ENCODE measurements at regions not wholly inside any gene's neighbourhood (a gene's known extent, or its start where the extent isn't known, plus 50 kb on each side); places are given as distances from the start of the nearest gene placed in this dataset.

DNA sequence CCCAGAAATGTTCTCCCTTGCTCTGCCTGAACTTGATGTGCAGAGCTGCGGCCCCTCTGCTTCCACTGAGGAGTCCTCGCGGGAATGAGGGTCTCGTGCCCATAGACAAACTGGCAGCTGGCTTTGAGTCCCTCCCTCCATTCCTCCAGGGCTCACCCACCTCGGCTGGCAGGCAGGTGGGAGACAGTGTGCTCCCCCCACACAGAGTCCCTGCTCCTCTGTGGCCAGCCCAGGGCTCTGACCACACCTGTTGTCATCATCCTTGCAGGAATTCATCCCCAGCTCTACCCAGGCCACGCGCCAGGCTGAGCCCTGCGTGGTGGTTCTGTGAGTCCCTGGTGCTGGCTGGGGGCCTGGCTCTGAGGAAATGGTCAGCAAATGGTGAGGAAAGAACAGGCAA is 521.9 kb downstream of the TBC1D22A start:
- FAIRE-seq (no peak), DNase-seq (ENCODE audit: insufficient read length, low spot score) (no peak)

GRCh38 chr22:47283616-47284270 is 521.3 kb downstream of the TBC1D22A start:
- DNase-seq (ENCODE audit: insufficient read length, low spot score) (no peak), FAIRE-seq (no peak)

GRCh38 chr22:47282851-47283250 is 520.4 kb downstream of the TBC1D22A start:
- no peak for FAIRE-seq
- DNase-seq (ENCODE audit: insufficient read length, low spot score), result no peak

DNA sequence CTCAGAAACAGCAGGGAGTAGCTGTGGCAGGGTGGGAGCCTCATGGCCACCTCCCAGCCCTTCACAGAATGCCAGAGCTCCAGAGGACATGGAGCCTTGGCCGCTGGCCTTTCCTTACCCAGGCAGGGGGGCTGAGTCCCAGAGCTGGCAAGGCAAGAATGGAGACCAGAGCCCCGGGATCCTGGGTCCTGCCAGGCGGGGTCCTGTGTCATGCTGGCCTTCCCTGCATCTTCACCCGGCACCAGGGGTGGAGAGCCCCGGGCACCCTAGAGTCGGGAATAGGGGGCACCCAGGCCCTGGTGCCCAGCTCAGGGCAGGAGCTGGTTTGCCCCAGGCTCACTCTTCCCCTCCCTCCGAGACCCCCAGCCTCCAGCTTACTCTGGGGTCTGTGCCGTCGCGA is 519.9 kb downstream of the TBC1D22A start:
- DNase-seq (ENCODE audit: insufficient read length, low spot score) (no peak), FAIRE-seq (no peak)

DNA sequence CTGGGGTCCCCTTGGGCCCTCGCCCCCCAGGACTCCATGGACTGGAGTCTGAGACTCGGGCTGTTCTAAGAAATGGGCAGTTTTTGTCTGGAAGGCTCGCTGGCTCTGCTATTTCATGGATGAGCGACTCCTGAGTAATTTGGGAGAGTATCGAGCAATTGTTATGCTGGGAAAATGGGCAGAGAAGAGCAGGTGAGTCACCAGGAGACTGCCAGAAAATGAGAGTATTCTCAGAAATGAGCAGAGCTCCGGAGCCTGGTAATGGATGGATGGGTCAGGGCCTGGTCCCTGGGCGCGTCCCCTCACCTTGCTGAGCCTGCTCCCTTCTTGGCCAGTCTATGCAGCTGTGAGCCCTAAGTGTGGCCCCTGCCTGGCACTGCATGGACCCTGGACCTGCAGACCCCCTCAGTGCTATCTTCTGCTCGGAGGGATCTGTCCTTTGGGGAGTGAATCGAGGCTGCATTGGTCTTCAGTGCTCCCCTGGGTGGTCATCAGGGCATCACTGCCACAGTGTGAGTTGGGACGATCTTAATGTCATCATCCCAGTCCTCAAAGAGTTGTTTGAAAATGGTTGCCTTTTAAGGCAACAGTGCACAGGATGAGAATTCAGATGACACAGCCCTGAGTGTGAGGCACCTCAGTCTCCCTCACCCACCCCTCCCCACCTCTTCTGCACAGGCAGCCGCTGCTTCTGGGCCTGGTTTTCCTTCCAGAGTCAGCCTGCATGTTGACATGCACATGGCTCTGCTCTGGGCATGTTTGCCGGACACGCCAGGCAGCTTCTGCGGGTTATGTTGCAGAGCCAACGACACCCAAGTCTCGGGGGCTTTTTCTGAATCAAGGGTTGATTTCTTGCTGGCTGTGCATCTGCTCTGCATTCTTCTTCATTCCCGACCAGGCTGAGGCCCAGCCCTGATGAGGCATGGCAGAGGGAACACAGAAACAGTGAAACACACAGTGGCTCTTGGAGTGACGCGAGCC is 519.0 kb downstream of the TBC1D22A start:
- no peak for FAIRE-seq
- DNase-seq (ENCODE audit: insufficient read length, low spot score), result no peak

DNA sequence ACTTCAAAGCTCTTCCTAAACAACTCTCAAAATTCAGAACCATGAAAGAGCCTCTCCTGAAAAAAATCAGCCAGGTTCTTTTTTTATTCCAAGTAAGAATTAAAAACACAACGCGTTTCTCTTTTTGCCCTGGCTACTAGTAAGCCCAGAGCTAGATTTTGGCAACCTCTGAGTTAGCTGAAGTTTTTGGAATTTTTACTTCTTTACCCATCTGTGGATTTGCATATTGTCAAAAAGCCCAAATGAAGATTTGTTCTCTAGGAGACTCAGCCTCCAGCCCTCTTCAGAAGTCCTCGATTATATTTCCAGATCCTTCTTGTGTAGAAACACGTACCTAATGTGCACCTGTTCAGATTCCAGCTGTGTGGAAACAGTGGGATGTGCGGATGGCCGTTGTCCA is 517.9 kb downstream of the TBC1D22A start:
- no peak for FAIRE-seq
- DNase-seq (ENCODE audit: insufficient read length, low spot score), result no peak

- DNase-seq (ENCODE audit: insufficient read length, low spot score), result no peak
- no peak for FAIRE-seq
These were observed 517.3 kb downstream of the TBC1D22A start for GRCh38 chr22:47279746-47280145.

- DNase-seq (ENCODE audit: insufficient read length, low spot score) (no peak), FAIRE-seq (no peak)
These were observed 516.9 kb downstream of the TBC1D22A start for GRCh38 chr22:47279337-47279736.

GRCh38 chr22:47278655-47279054 is 516.2 kb downstream of the TBC1D22A start:
- FAIRE-seq, result no peak
- DNase-seq (ENCODE audit: insufficient read length, low spot score), result no peak

- FAIRE-seq, result no peak
- no peak for DNase-seq (ENCODE audit: insufficient read length, low spot score)
These were observed 515.1 kb downstream of the TBC1D22A start for GRCh38 chr22:47277531-47277930.

GRCh38 chr22:47276991-47277390 is 514.5 kb downstream of the TBC1D22A start:
- no peak for FAIRE-seq
- no peak for DNase-seq (ENCODE audit: insufficient read length, low spot score)

- DNase-seq (ENCODE audit: insufficient read length, low spot score), result no peak
- FAIRE-seq, result no peak
These were observed 514.0 kb downstream of the TBC1D22A start for GRCh38 chr22:47276450-47276820.

GRCh38 chr22:47275605-47276449 is 513.4 kb downstream of the TBC1D22A start:
- DNase-seq (ENCODE audit: insufficient read length, low spot score), result peak; percentile 20
- no peak for FAIRE-seq

DNA sequence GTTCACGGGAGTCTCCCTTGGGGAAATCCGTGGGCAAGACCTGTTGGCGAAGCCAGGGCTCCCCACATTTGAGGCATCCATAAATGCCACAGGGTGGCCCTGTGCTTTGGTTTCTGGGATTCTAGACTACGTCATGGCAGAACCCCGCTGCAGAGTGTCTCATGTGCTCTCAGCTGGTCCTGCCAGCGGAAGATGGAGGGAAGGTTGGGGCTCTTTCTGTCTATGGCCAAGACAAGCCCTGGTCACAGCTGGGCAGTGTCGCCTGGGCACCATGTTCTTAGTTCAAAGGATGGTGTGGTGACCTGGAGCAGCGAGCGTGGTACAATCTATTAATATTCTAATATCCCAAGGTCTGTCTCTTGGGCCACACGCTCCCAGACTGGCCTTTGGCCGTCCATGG is 511.7 kb downstream of the TBC1D22A start:
- FAIRE-seq (no peak), DNase-seq (ENCODE audit: insufficient read length, low spot score) (no peak)

DNA sequence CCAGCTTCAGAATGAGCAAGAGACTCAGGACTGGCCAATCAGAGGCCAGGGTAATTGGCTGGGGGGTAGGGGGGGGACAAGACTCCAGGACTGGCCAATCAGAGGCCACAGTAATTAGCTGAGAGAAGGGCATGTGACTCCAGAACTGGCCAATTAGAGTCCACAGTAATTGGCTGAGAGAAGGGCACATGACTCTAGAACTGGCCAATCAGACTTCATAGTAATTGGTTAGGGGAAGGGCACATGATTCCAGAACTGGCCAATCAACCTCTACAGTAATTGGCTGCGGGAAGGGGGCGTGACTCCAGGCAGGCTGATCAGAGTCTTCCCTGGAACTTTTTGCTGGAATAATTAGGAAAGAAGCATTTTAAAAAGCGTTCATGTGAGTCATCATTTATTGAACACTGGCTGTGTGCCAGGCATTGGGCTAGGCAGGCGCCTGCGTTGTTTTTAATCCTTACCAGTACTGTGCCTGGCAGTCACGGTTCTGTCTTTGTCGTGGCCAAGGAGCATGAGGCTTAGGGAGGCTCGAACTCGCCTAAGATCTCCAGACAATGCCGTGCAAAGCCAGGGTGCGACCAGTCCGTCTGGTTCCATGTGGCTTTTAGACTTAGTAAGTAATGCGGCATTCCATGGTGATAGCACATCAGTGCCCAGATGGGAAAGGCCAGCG is 508.1 kb downstream of the TBC1D22A start:
- DNase-seq (ENCODE audit: insufficient read length, low spot score) (no peak), FAIRE-seq (no peak)

DNA sequence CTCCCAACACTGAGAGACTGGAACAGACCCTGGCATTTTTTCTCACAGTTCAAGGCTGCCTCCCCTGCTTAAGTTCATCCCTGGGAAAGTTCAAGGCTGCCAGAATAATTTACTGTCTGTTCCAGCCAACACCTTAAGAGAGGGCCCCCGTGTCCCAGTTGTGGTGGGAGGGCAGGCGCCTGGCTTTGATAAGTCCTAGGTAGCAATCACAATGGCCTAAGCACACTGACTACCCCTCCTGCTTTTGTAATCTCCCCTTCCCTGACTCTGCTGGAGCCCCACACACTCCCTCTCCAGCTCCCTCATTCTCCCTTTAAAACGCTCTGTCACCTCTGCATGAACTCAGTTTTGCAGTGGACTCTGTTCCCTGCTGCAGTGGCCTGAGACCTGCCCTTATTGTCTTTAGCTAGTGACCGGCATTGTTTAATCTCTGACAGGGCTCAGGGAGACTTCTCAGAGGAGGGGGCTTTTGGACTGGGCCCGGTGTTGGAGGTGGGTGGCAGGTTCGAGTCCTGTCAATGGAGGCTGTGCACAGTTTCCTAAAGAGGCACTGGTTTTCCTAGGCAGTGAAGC is 507.2 kb downstream of the TBC1D22A start:
- no peak for FAIRE-seq
- DNase-seq (ENCODE audit: insufficient read length, low spot score), result no peak

- DNase-seq (ENCODE audit: insufficient read length, low spot score), result no peak
- no peak for FAIRE-seq
These were observed 505.2 kb downstream of the TBC1D22A start for GRCh38 chr22:47267513-47268282.

GRCh38 chr22:47266329-47266728 is 503.9 kb downstream of the TBC1D22A start:
- FAIRE-seq (no peak), DNase-seq (ENCODE audit: insufficient read length, low spot score) (no peak)

- DNase-seq (ENCODE audit: insufficient read length, low spot score), result no peak
- no peak for FAIRE-seq
These were observed 498.1 kb downstream of the TBC1D22A start for GRCh38 chr22:47260551-47260950.

Measured in HTR-8/SVneo (cell line).